ENCODE measurements at regions not wholly inside any gene's neighbourhood (a gene's known extent, or its start where the extent isn't known, plus 50 kb on each side); places are given as distances from the start of the nearest gene placed in this dataset.

DNA sequence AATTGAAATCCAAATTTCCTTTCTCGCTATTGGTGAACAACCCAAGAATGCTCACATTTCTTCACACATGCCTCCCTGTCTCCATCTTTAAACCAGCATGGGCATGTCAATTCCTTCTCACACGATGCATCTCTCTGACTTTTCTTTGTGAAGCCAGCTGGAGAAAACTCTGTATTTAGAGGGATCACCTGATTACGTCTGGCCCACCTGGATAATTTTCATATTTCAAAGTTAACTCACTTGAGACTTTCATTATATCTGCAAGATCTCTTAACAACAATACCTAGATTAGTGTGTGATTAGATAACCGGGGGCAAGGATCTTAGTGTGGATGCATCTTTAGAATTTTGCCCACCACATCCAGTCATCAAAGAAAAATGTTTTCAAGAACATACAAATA, 164.0 kb downstream of the TMEM47 start:
- TF ChIP-seq, protein P1, sequence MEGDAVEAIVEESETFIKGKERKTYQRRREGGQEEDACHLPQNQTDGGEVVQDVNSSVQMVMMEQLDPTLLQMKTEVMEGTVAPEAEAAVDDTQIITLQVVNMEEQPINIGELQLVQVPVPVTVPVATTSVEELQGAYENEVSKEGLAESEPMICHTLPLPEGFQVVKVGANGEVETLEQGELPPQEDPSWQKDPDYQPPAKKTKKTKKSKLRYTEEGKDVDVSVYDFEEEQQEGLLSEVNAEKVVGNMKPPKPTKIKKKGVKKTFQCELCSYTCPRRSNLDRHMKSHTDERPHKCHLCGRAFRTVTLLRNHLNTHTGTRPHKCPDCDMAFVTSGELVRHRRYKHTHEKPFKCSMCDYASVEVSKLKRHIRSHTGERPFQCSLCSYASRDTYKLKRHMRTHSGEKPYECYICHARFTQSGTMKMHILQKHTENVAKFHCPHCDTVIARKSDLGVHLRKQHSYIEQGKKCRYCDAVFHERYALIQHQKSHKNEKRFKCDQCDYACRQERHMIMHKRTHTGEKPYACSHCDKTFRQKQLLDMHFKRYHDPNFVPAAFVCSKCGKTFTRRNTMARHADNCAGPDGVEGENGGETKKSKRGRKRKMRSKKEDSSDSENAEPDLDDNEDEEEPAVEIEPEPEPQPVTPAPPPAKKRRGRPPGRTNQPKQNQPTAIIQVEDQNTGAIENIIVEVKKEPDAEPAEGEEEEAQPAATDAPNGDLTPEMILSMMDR (IDR thresholded peaks at IDR 0.05; ENCODE audit: insufficient read depth, low read depth, low read length) = no peak
- TF ChIP-seq EZH2 (IDR thresholded peaks at IDR 0.05; ENCODE audit: insufficient read depth, low read length) = no peak
